GM10248 (cell line): ENCODE measurements at regions not wholly inside any gene's neighbourhood (a gene's known extent, or its start where the extent isn't known, plus 50 kb on each side); places are given as distances from the start of the nearest gene placed in this dataset.

Source experiments
- CTCF ChIA-PET: fragments of 300-600 bp; sonication (Branson Sonifier 250); formaldehyde crosslinking; extraction: SDS; loops from one replicate; lab custom pipeline; 2021; ENCODE audit warnings: antibody characterized with exemption; lab: Yijun Ruan, JAX
- POLR2A ChIA-PET: fragments of 350-650 bp; sonication (Branson Sonifier 250); formaldehyde crosslinking; extraction: SDS; loops from one replicate; lab custom pipeline; 2020; ENCODE audit warnings: antibody characterized with exemption; lab: Yijun Ruan, JAX
- DNase-seq: peaks from one replicate; pipeline ENCODE4 v3.0.0; 2012; ENCODE audit errors: extremely low spot score
- CTCF ChIP-seq: IDR thresholded peaks from 2 replicates; pipeline ENCODE4 v1.5.1; 2012; ENCODE audit warnings: mild to moderate bottlenecking, low read depth; ENCODE audit errors: extremely low read depth, missing control alignments, control extremely low read depth

- ChIA-PET POLR2A (no interaction called here), CTCF (no interaction called here)
- no peak for TF ChIP-seq CTCF
- no peak for DNase-seq
Observed at GRCh38 chr15:46386356-46386755, 751.5 kb downstream of the SQOR start.

- no peak for TF ChIP-seq CTCF
- DNase-seq = no peak
- CTCF ChIA-PET = interaction anchor here (1.4 kb wide), 1 partner anchor 16 kb away, joined by 3 read pairs; no protein-coding TSS in a partner anchor
- POLR2A ChIA-PET = no interaction called here
Observed at GRCh38 chr15:46389739-46390138, 754.9 kb downstream of the SQOR start.

GRCh38 chr15:46394463-46394862 lies 759.6 kb downstream of the SQOR start:
- DNase-seq = no peak
- no peak for TF ChIP-seq CTCF
- POLR2A ChIA-PET = no interaction called here
- CTCF ChIA-PET = no interaction called here

- POLR2A ChIA-PET = no interaction called here
- TF ChIP-seq CTCF = no peak
- DNase-seq = no peak
- CTCF ChIA-PET = no interaction called here
Observed at GRCh38 chr15:46408312-46408711, 773.5 kb downstream of the SQOR start.

GRCh38 chr15:46409841-46410301 lies 775.0 kb downstream of the SQOR start:
- CTCF ChIA-PET = no interaction called here
- POLR2A ChIA-PET = no interaction called here
- no peak for TF ChIP-seq CTCF
- no peak for DNase-seq

- CTCF ChIA-PET = no interaction called here
- POLR2A ChIA-PET = no interaction called here
- no peak for DNase-seq
- TF ChIP-seq CTCF = no peak
Observed at GRCh38 chr15:46410705-46411104, 775.9 kb downstream of the SQOR start.

GRCh38 chr15:46411900-46412299 lies 777.1 kb downstream of the SQOR start:
- CTCF ChIA-PET = no interaction called here
- POLR2A ChIA-PET = no interaction called here
- no peak for DNase-seq
- no peak for TF ChIP-seq CTCF
